Caco-2 (cell line): ENCODE measurements at regions not wholly inside any gene's neighbourhood (a gene's known extent, or its start where the extent isn't known, plus 50 kb on each side); places are given as distances from the start of the nearest gene placed in this dataset.

Source experiments
- BruUV-seq: library from RNA; stranded (reverse); fragments of 400-500 nt; replicated peaks from 2 replicates; lab custom pipeline; 2021; lab: Mats Ljungman, UMichigan
- CTCF ChIA-PET: fragments of 300-600 bp; sonication (Branson Sonifier 250); formaldehyde crosslinking; loops from one replicate; lab custom pipeline; 2022; ENCODE audit warnings: antibody characterized with exemption; lab: Charles Lee
- POLR2A ChIA-PET: fragments of 300-600 bp; sonication (Branson Sonifier 250); formaldehyde crosslinking; loops from one replicate; lab custom pipeline; 2022; ENCODE audit warnings: antibody characterized with exemption; lab: Charles Lee
- DNase-seq, 2 experiments: peaks; one replicate each; pipeline versions ENCODE4 v3.0.0 to v3.0.0-alpha.2; 2020 to 2022
- H3K27me3 ChIP-seq: replicated peaks from 2 replicates; pipeline ENCODE4 v1.6.0; 2011; ENCODE audit warnings: low read length; ENCODE audit not compliant: control insufficient read depth, insufficient read depth
- H3K36me3 ChIP-seq: 2 replicates; pipeline ENCODE4 v1.5.1; 2011; ENCODE audit warnings: low read length; ENCODE audit not compliant: control insufficient read depth, insufficient read depth
- H3K4me1 ChIP-seq: fragments of 250-450 bp; sonication (Bioruptor Pico); 2 replicates; pipeline ENCODE4 v1.5.1; 2020; ENCODE audit warnings: mild to moderate bottlenecking
- H3K4me3 ChIP-seq: 2 replicates; pipeline ENCODE4 v1.5.1; 2011; ENCODE audit warnings: low read depth, mild to moderate bottlenecking, control low read depth, low read length
- H3K9me3 ChIP-seq: fragments of 250-450 bp; sonication (Bioruptor Pico); 2 replicates; pipeline ENCODE4 v1.5.1; 2020; ENCODE audit warnings: mild to moderate bottlenecking, moderate library complexity
- H3K27ac Mint-ChIP-seq: one replicate; pipeline ENCODE4 v1.8.0; 2022; ENCODE audit warnings: mixed read lengths; ENCODE audit not compliant: unreplicated experiment
- H3K27me3 Mint-ChIP-seq: one replicate; pipeline ENCODE4 v1.8.0; 2022; ENCODE audit warnings: mixed read lengths; ENCODE audit not compliant: insufficient read depth, unreplicated experiment
- H3K36me3 Mint-ChIP-seq: one replicate; pipeline ENCODE4 v1.8.0; 2022; ENCODE audit warnings: mild to moderate bottlenecking, mixed read lengths; ENCODE audit not compliant: insufficient read depth, unreplicated experiment
- H3K4me1 Mint-ChIP-seq: one replicate; pipeline ENCODE4 v1.8.0; 2022; ENCODE audit warnings: low read depth, mixed read lengths; ENCODE audit not compliant: unreplicated experiment
- H3K4me3 Mint-ChIP-seq: one replicate; pipeline ENCODE4 v1.8.0; 2022; ENCODE audit warnings: mild to moderate bottlenecking, moderate library complexity, mixed read lengths; ENCODE audit not compliant: unreplicated experiment
- H3K9me3 Mint-ChIP-seq: one replicate; pipeline ENCODE4 v1.8.0; 2022; ENCODE audit warnings: mixed read lengths; ENCODE audit not compliant: unreplicated experiment
- CTCF ChIP-seq, 2 experiments: fragments of 200-600 bp in 1 of 2; IDR thresholded peaks; 1 replicate in 1 of 2; 2 replicates in 1 of 2; pipeline versions ENCODE4 v1.5.1 to v1.8.0; 2011 to 2022; ENCODE audit warnings: antibody characterized with exemption in 1 of 2, control low read depth in 1 of 2, inconsistent platforms in 1 of 2, low read depth in 1 of 2, low read length in 1 of 2, mild to moderate bottlenecking in 1 of 2, moderate library complexity in 1 of 2; ENCODE audit not compliant: insufficient read depth in 1 of 2, severe bottlenecking in 1 of 2, unreplicated experiment in 1 of 2
- intact Hi-C: fragments of 100-400 bp; cut with micrococcal nuclease; formaldehyde crosslinking; loops from one replicate; pipeline ENCODE4 v1.10.0; 2022; ENCODE audit not compliant: unreplicated experiment

- Histone ChIP-seq H3K4me3 (no peak overlapping the region), H3K27me3 (no peaks in the 10 kb centered on the region), H3K36me3 (no peaks in the 10 kb centered on the region), H3K4me1 (no peaks in the 10 kb centered on the region), H3K9me3 (no peaks in the 10 kb centered on the region)
- no peak for TF ChIP-seq CTCF (IDR thresholded peaks at IDR 0.05; ENCODE audit: insufficient read depth in 1 of 2, low read depth in 1 of 2, low read length in 1 of 2, severe bottlenecking in 1 of 2, unreplicated experiment in 1 of 2)
- ChIA-PET POLR2A (no interaction called here), CTCF (no interaction called here)
- DNase-seq, result no peak
- Mint-ChIP-seq H3K4me3 (no peak overlapping the region), H3K27me3 (no peaks in the 10 kb centered on the region), H3K36me3 (no peaks in the 10 kb centered on the region), H3K4me1 (no peaks in the 10 kb centered on the region), H3K9me3 (peaks cover 9% of the 10 kb centered on the region), H3K27ac (no peak overlapping the region)
- BruUV-seq, result no TSS peak
- intact Hi-C loops, result no loop called here
These were observed 74.5 kb downstream of the SYF2 start for GRCh38 chr1:25157846-25158245.

DNA sequence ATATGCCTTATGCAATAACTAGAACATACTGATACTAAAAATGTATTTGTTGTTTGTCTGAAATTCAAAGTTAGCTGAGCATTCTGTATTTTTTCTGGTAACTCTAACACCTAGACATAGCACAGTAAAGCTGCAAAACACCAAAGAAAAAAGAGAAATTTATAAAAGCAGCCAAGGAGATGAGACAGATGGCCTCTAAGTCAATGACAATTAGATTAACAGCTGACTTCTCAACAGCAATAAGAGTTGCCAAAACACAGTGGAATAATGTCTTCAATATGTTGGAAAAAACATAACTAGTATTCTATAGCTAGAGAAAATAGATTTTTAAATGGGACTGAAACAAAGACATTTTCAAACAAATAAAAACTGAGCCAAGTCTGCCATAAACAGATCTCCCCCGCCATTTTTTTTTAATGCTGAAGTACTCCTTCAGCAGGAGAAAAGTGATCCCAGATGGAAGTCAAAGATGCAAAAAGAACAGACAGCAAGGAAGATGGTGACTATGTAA lies 81.3 kb downstream of the SYF2 start:
- Histone ChIP-seq H3K4me3 (no peak overlapping the region), H3K36me3 (no peaks in the 10 kb centered on the region), H3K9me3 (no peaks in the 10 kb centered on the region), H3K4me1 (no peaks in the 10 kb centered on the region), H3K27me3 (no peaks in the 10 kb centered on the region)
- TF ChIP-seq CTCF (IDR thresholded peaks at IDR 0.05; ENCODE audit: insufficient read depth in 1 of 2, low read depth in 1 of 2, low read length in 1 of 2, severe bottlenecking in 1 of 2, unreplicated experiment in 1 of 2), result no peak
- no peaks in the 10 kb centered on the region for H3K4me1 Mint-ChIP-seq
- H3K9me3 Mint-ChIP-seq, result peaks cover 20% of the 10 kb centered on the region
- no peak overlapping the region for H3K4me3 Mint-ChIP-seq
- H3K36me3 Mint-ChIP-seq, result no peaks in the 10 kb centered on the region
- intact Hi-C loops, result no loop called here
- POLR2A ChIA-PET, result no interaction called here
- DNase-seq, result no peak
- CTCF ChIA-PET, result no interaction called here
- H3K27ac Mint-ChIP-seq, result no peak overlapping the region
- no peaks in the 10 kb centered on the region for H3K27me3 Mint-ChIP-seq
- no TSS peak for BruUV-seq

- DNase-seq, result no peak
- no peaks in the 10 kb centered on the region for H3K9me3 ChIP-seq
- intact Hi-C loops, result no loop called here
- CTCF ChIA-PET, result no interaction called here
- Mint-ChIP-seq H3K9me3 (peaks cover 20% of the 10 kb centered on the region), H3K4me1 (no peaks in the 10 kb centered on the region), H3K4me3 (no peak overlapping the region), H3K27ac (no peak overlapping the region), H3K27me3 (no peaks in the 10 kb centered on the region), H3K36me3 (no peaks in the 10 kb centered on the region)
- no peaks in the 10 kb centered on the region for H3K36me3 ChIP-seq
- no peaks in the 10 kb centered on the region for H3K4me1 ChIP-seq
- H3K27me3 ChIP-seq, result no peaks in the 10 kb centered on the region
- no peak overlapping the region for H3K4me3 ChIP-seq
- POLR2A ChIA-PET, result no interaction called here
- no TSS peak for BruUV-seq
- TF ChIP-seq CTCF (IDR thresholded peaks at IDR 0.05; ENCODE audit: insufficient read depth in 1 of 2, low read depth in 1 of 2, low read length in 1 of 2, severe bottlenecking in 1 of 2, unreplicated experiment in 1 of 2), result peak in 1 of 2 experiments; percentile 11
These were observed 83.5 kb downstream of the SYF2 start for GRCh38 chr1:25148673-25149300.
